ENCODE measurements at regions not wholly inside any gene's neighbourhood (a gene's known extent, or its start where the extent isn't known, plus 50 kb on each side); places are given as distances from the start of the nearest gene placed in this dataset.

- no peak for DNase-seq
These were observed 418.0 kb upstream of the PSMD7 start for GRCh38 chr16:73878611-73879010.

- DNase-seq: no peak
These were observed 419.5 kb upstream of the PSMD7 start for GRCh38 chr16:73877150-73877549.

- DNase-seq: no peak
These were observed 420.5 kb upstream of the PSMD7 start for GRCh38 chr16:73875996-73876690.

GRCh38 chr16:73874324-73874723 is 422.3 kb upstream of the PSMD7 start:
- no peak for DNase-seq

- no peak for DNase-seq
These were observed 423.0 kb upstream of the PSMD7 start for GRCh38 chr16:73873643-73874042.

GRCh38 chr16:73872856-73873255 is 423.8 kb upstream of the PSMD7 start:
- no peak for DNase-seq

- DNase-seq: no peak
These were observed 425.4 kb upstream of the PSMD7 start for GRCh38 chr16:73871088-73871733.

- DNase-seq: no peak
These were observed 427.5 kb upstream of the PSMD7 start for GRCh38 chr16:73869126-73869525.

GRCh38 chr16:73864868-73865267 is 431.7 kb upstream of the PSMD7 start:
- no peak for DNase-seq

GRCh38 chr16:73858326-73858725 is 438.3 kb upstream of the PSMD7 start:
- DNase-seq: no peak

- DNase-seq: no peak
These were observed 442.6 kb upstream of the PSMD7 start for GRCh38 chr16:73853968-73854367.

GRCh38 chr16:73852561-73852960 is 444.1 kb upstream of the PSMD7 start:
- no peak for DNase-seq

- no peak for DNase-seq
These were observed 447.6 kb upstream of the PSMD7 start for GRCh38 chr16:73848993-73849392.

GRCh38 chr16:73847090-73847489 is 449.5 kb upstream of the PSMD7 start:
- DNase-seq: no peak

- no peak for DNase-seq
These were observed 450.3 kb upstream of the PSMD7 start for GRCh38 chr16:73846356-73846755.

GRCh38 chr16:73846007-73846330 is 450.6 kb upstream of the PSMD7 start:
- no peak for DNase-seq

GRCh38 chr16:73845238-73846006 is 451.2 kb upstream of the PSMD7 start:
- DNase-seq: no peak

GRCh38 chr16:73840728-73841127 is 455.9 kb upstream of the PSMD7 start:
- no peak for DNase-seq

- no peak for DNase-seq
These were observed 465.4 kb upstream of the PSMD7 start for GRCh38 chr16:73831220-73831619.

- DNase-seq: no peak
These were observed 473.3 kb upstream of the PSMD7 start for GRCh38 chr16:73823205-73823849.

GRCh38 chr16:73817526-73818324 is 478.9 kb upstream of the PSMD7 start:
- DNase-seq: no peak

GRCh38 chr16:73813527-73813926 is 483.1 kb upstream of the PSMD7 start:
- DNase-seq: no peak

- no peak for DNase-seq
These were observed 492.2 kb upstream of the PSMD7 start for GRCh38 chr16:73804456-73804855.

Measured in CD4-positive, alpha-beta T cell treated with Interleukin-21 for 1 hour (primary cell).